ENCODE measurements at regions not wholly inside any gene's neighbourhood (a gene's known extent, or its start where the extent isn't known, plus 50 kb on each side); places are given as distances from the start of the nearest gene placed in this dataset.

GRCh38 chr2:12915787-12916186, 199.1 kb downstream of the TRIB2 start:
- no peak for TF ChIP-seq EZH2 (optimal IDR thresholded peaks at IDR 0.05; ENCODE audit: low read depth, low read length)
- no peak for TF ChIP-seq CTCF (IDR thresholded peaks at IDR 0.05; ENCODE audit: low read length)
- TF ChIP-seq EZH2phosphoT487 (IDR thresholded peaks at IDR 0.05; ENCODE audit: low read length) = no peak
